DOHH2 (cell line): ENCODE measurements at regions not wholly inside any gene's neighbourhood (a gene's known extent, or its start where the extent isn't known, plus 50 kb on each side); places are given as distances from the start of the nearest gene placed in this dataset.

Experiments
- CTCF ChIP-seq: fragments of 200-600 bp; sonication (generic); IDR thresholded peaks from one replicate; pipeline ENCODE4 v1.5.1; 2014; ENCODE audit warnings: antibody characterized with exemption, mild to moderate bottlenecking, low read depth, low read length; ENCODE audit not compliant: poor library complexity, severe bottlenecking
- EZH2phosphoT487 ChIP-seq: fragments of 200-600 bp; sonication (generic); IDR thresholded peaks from 2 replicates; pipeline ENCODE4 v1.6.1; 2017; ENCODE audit warnings: borderline replicate concordance, mild to moderate bottlenecking, antibody characterized with exemption, low read length, moderate library complexity, mixed read lengths

- TF ChIP-seq CTCF (no peak), EZH2phosphoT487 (no peak)
Measured at GRCh38 chr18:45157576-45157975, 457.7 kb upstream of the SLC14A2 start.
